Stomach (tissue), 4 donors: ENCODE measurements at regions not wholly inside any gene's neighbourhood (a gene's known extent, or its start where the extent isn't known, plus 50 kb on each side); places are given as distances from the start of the nearest gene placed in this dataset.

Source experiments
- EP300 ChIP-seq: sonication (generic); formaldehyde crosslinking; IDR thresholded peaks from one replicate; pipeline ENCODE4 v1.6.1; 2017; ENCODE audit warnings: antibody characterized with exemption
- POLR2AphosphoS5 ChIP-seq, 3 donors: sonication (generic); formaldehyde crosslinking; IDR thresholded peaks; one replicate each; pipeline ENCODE4 v1.6.1; 2016; ENCODE audit warnings: antibody characterized with exemption in 3 of 3
- TF ChIP-seq, protein P1 (sequence below), 7 experiments: fragments of 450-650 bp in 4 of 7; fragments of 200-600 bp in 3 of 7; sonication (generic) in 3 of 7; IDR thresholded peaks; one replicate each; pipeline ENCODE4 v1.5.1; 2016 to 2019; ENCODE audit warnings: antibody characterized with exemption in 7 of 7, control low read depth in 2 of 7, mild to moderate bottlenecking in 1 of 7

GRCh38 chr2:57868619-57869139 lies 177.9 kb upstream of the VRK2 start:
- TF ChIP-seq EP300 (no peak), POLR2AphosphoS5 (IDR thresholded peaks at IDR 0.05) (no peak)
- TF ChIP-seq, protein P1, sequence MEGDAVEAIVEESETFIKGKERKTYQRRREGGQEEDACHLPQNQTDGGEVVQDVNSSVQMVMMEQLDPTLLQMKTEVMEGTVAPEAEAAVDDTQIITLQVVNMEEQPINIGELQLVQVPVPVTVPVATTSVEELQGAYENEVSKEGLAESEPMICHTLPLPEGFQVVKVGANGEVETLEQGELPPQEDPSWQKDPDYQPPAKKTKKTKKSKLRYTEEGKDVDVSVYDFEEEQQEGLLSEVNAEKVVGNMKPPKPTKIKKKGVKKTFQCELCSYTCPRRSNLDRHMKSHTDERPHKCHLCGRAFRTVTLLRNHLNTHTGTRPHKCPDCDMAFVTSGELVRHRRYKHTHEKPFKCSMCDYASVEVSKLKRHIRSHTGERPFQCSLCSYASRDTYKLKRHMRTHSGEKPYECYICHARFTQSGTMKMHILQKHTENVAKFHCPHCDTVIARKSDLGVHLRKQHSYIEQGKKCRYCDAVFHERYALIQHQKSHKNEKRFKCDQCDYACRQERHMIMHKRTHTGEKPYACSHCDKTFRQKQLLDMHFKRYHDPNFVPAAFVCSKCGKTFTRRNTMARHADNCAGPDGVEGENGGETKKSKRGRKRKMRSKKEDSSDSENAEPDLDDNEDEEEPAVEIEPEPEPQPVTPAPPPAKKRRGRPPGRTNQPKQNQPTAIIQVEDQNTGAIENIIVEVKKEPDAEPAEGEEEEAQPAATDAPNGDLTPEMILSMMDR (IDR thresholded peaks at IDR 0.05), result no peak
